ENCODE measurements at regions not wholly inside any gene's neighbourhood (a gene's known extent, or its start where the extent isn't known, plus 50 kb on each side); places are given as distances from the start of the nearest gene placed in this dataset.

- no peak for DNase-seq
These were observed 58.9 kb upstream of the BCOR start for GRCh38 chrX:40156470-40157227.

GRCh38 chrX:40155589-40156469 lies 58.1 kb upstream of the BCOR start:
- peak; percentile 3 for DNase-seq

- peak; percentile 54 for DNase-seq
These were observed 57.3 kb upstream of the BCOR start for GRCh38 chrX:40154853-40155588.

- peak; percentile 80 for DNase-seq
These were observed 56.6 kb upstream of the BCOR start for GRCh38 chrX:40154250-40154852.

GRCh38 chrX:40153345-40154249 lies 55.8 kb upstream of the BCOR start:
- peak; percentile 74 for DNase-seq

- DNase-seq: no peak
These were observed 55.1 kb upstream of the BCOR start for GRCh38 chrX:40152741-40153344.

GRCh38 chrX:40152173-40152711 lies 54.5 kb upstream of the BCOR start:
- DNase-seq: peak; percentile 45

GRCh38 chrX:40151211-40152172 lies 53.7 kb upstream of the BCOR start:
- DNase-seq: peak; percentile 49

GRCh38 chrX:40150503-40150902 lies 52.7 kb upstream of the BCOR start:
- DNase-seq: no peak

- no peak for DNase-seq
These were observed 51.8 kb upstream of the BCOR start for GRCh38 chrX:40149286-40150175.

- DNase-seq: no peak
These were observed 50.9 kb upstream of the BCOR start for GRCh38 chrX:40148385-40149285.

GRCh38 chrX:40147971-40148370 lies 50.2 kb upstream of the BCOR start:
- DNase-seq: no peak
